GDM1 (cell line): ENCODE measurements at regions not wholly inside any gene's neighbourhood (a gene's known extent, or its start where the extent isn't known, plus 50 kb on each side); places are given as distances from the start of the nearest gene placed in this dataset.
"Not testable (repeated sequence)": the region's sequence is repeated elsewhere in the genome, so short reads cannot be mapped to it uniquely, and the experiment has no call there.

Experiments used
- DNase-seq: peaks from one replicate; lab custom pipeline; 2025; lab: John Stamatoyannopoulos, UW

- DNase-seq, result no peak
Observed at GRCh38 chr4:160709026-160709425, 1454.8 kb downstream of the FSTL5 start.

- DNase-seq, result no peak
Observed at GRCh38 chr4:160709546-160709945, 1454.3 kb downstream of the FSTL5 start.

GRCh38 chr4:160716551-160716950 is 1447.2 kb downstream of the FSTL5 start:
- DNase-seq, result no peak

- no peak for DNase-seq
Observed at GRCh38 chr4:160717848-160718247, 1446.0 kb downstream of the FSTL5 start.

GRCh38 chr4:160724063-160724462 is 1439.7 kb downstream of the FSTL5 start:
- no peak for DNase-seq

GRCh38 chr4:160745126-160745525 is 1418.7 kb downstream of the FSTL5 start:
- DNase-seq, result no peak

- DNase-seq, result not testable (repeated sequence)
Observed at GRCh38 chr4:160746585-160746984, 1417.2 kb downstream of the FSTL5 start.

GRCh38 chr4:160772668-160773067 is 1391.1 kb downstream of the FSTL5 start:
- no peak for DNase-seq

GRCh38 chr4:160795216-160795615 is 1368.6 kb downstream of the FSTL5 start:
- no peak for DNase-seq

GRCh38 chr4:160808174-160808573 is 1355.6 kb downstream of the FSTL5 start:
- DNase-seq, result no peak

- no peak for DNase-seq
Observed at GRCh38 chr4:160809576-160809975, 1354.2 kb downstream of the FSTL5 start.

- no peak for DNase-seq
Observed at GRCh38 chr4:160810424-160810823, 1353.4 kb downstream of the FSTL5 start.

- DNase-seq, result no peak
Observed at GRCh38 chr4:160810941-160811340, 1352.9 kb downstream of the FSTL5 start.

GRCh38 chr4:160811956-160812355 is 1351.8 kb downstream of the FSTL5 start:
- DNase-seq, result no peak

- DNase-seq, result no peak
Observed at GRCh38 chr4:160814726-160815125, 1349.1 kb downstream of the FSTL5 start.

- DNase-seq, result no peak
Observed at GRCh38 chr4:160818571-160818970, 1345.2 kb downstream of the FSTL5 start.

GRCh38 chr4:160819791-160820190 is 1344.0 kb downstream of the FSTL5 start:
- no peak for DNase-seq

GRCh38 chr4:160824481-160824880 is 1339.3 kb downstream of the FSTL5 start:
- no peak for DNase-seq

GRCh38 chr4:160825644-160826338 is 1338.0 kb downstream of the FSTL5 start:
- no peak for DNase-seq

GRCh38 chr4:160826339-160826679 is 1337.5 kb downstream of the FSTL5 start:
- DNase-seq, result no peak

- no peak for DNase-seq
Observed at GRCh38 chr4:160831165-160831922, 1332.5 kb downstream of the FSTL5 start.

GRCh38 chr4:160835789-160836188 is 1328.0 kb downstream of the FSTL5 start:
- DNase-seq, result no peak

GRCh38 chr4:160836431-160836830 is 1327.4 kb downstream of the FSTL5 start:
- no peak for DNase-seq

- DNase-seq, result no peak
Observed at GRCh38 chr4:160846121-160846520, 1317.7 kb downstream of the FSTL5 start.
